ENCODE measurements at regions not wholly inside any gene's neighbourhood (a gene's known extent, or its start where the extent isn't known, plus 50 kb on each side); places are given as distances from the start of the nearest gene placed in this dataset.

DNA sequence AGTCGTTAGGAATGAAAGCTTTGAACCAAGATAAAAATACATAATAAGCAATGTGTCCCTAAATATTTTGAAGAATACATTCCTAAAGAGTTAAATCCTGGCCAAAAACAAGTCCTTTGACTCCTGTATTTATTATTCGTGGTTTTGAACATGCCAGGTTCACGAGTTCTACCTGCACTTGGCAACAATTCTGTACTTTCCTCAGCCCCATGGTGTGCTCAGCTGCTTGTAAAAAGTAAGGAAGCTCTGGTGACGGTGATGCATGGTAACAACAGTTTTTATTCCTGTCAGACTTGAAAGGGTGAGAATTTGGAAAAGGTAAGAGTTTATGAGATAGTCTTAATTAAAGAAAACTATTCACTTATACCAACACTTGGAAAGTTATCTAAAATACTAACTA is 95.0 kb upstream of the KLF12 start:
- TF ChIP-seq CTCF (conservative IDR thresholded peaks at IDR 0.05 in 1 of 2, IDR thresholded peaks at IDR 0.05 in 1 of 2; ENCODE audit: low read depth in 1 of 2, low read length in 2 of 2): no peak
- TF ChIP-seq EZH2 (IDR thresholded peaks at IDR 0.05; ENCODE audit: low read length, missing control alignments): no peak

Measured in fibroblast of lung (primary cell).